Glutamatergic neuron (in vitro differentiated cells): ENCODE measurements at regions not wholly inside any gene's neighbourhood (a gene's known extent, or its start where the extent isn't known, plus 50 kb on each side); places are given as distances from the start of the nearest gene placed in this dataset.
A peak's percentile ranks its signal among the peaks of the same experiment; 100 is the strongest.

Experiments used
- DNase-seq: peaks from one replicate; pipeline ENCODE4 v3.0.0; 2022
- H3K27ac Mint-ChIP-seq: one replicate; pipeline ENCODE4 v1.8.0; 2020; ENCODE audit warnings: mild to moderate bottlenecking, mixed read lengths, inconsistent platforms; ENCODE audit not compliant: unreplicated experiment
- H3K27me3 Mint-ChIP-seq: one replicate; pipeline ENCODE4 v1.8.0; 2020; ENCODE audit warnings: mild to moderate bottlenecking, moderate library complexity, mixed read lengths, inconsistent platforms; ENCODE audit not compliant: unreplicated experiment
- H3K36me3 Mint-ChIP-seq: one replicate; pipeline ENCODE4 v1.8.0; 2020; ENCODE audit warnings: mild to moderate bottlenecking, mixed read lengths, inconsistent platforms; ENCODE audit not compliant: unreplicated experiment
- H3K4me1 Mint-ChIP-seq: one replicate; pipeline ENCODE4 v1.8.0; 2020; ENCODE audit warnings: mild to moderate bottlenecking, low read depth, mixed read lengths, inconsistent platforms; ENCODE audit not compliant: unreplicated experiment
- H3K4me3 Mint-ChIP-seq: one replicate; pipeline ENCODE4 v1.8.0; 2020; ENCODE audit warnings: mild to moderate bottlenecking, mixed read lengths, inconsistent platforms; ENCODE audit not compliant: unreplicated experiment
- H3K9me3 Mint-ChIP-seq: one replicate; pipeline ENCODE4 v1.8.0; 2020; ENCODE audit warnings: mild to moderate bottlenecking, moderate library complexity, mixed read lengths, inconsistent platforms; ENCODE audit not compliant: unreplicated experiment
- TF ChIP-seq, protein P1 (sequence below): fragments of 200-600 bp; sonication (generic); IDR thresholded peaks from one replicate; pipeline ENCODE4 v1.5.0; 2021; ENCODE audit not compliant: partially characterized antibody, unreplicated experiment

DNA sequence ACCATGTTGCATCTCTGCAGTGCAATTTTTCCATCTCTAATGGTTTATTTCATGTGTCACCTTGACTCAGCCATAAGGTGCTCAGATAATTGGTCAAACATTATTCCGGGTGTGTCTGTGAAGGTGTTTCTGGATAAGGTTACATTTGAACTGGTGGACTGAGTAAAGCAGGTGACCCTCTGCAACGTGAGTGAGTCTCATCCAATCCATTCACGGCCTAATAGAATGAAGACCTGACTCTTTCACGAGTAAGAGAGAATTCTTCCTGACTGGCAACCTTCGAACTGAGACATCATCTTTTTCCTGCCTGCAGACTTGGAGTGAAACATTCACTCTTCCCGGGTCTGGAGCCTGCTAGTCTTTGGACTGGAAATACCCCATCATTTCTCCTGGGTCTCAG lies 77.1 kb upstream of the SLC22A23 start:
- TF ChIP-seq, protein P1, sequence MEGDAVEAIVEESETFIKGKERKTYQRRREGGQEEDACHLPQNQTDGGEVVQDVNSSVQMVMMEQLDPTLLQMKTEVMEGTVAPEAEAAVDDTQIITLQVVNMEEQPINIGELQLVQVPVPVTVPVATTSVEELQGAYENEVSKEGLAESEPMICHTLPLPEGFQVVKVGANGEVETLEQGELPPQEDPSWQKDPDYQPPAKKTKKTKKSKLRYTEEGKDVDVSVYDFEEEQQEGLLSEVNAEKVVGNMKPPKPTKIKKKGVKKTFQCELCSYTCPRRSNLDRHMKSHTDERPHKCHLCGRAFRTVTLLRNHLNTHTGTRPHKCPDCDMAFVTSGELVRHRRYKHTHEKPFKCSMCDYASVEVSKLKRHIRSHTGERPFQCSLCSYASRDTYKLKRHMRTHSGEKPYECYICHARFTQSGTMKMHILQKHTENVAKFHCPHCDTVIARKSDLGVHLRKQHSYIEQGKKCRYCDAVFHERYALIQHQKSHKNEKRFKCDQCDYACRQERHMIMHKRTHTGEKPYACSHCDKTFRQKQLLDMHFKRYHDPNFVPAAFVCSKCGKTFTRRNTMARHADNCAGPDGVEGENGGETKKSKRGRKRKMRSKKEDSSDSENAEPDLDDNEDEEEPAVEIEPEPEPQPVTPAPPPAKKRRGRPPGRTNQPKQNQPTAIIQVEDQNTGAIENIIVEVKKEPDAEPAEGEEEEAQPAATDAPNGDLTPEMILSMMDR: no peak
- Mint-ChIP-seq H3K4me1 (peaks cover 21% of the 10 kb centered on the region), H3K36me3 (no peaks in the 10 kb centered on the region), H3K27ac (no peak overlapping the region), H3K27me3 (peaks cover 2% of the 10 kb centered on the region), H3K4me3 (no peak overlapping the region), H3K9me3 (peaks cover 7% of the 10 kb centered on the region)
- DNase-seq: no peak

DNA sequence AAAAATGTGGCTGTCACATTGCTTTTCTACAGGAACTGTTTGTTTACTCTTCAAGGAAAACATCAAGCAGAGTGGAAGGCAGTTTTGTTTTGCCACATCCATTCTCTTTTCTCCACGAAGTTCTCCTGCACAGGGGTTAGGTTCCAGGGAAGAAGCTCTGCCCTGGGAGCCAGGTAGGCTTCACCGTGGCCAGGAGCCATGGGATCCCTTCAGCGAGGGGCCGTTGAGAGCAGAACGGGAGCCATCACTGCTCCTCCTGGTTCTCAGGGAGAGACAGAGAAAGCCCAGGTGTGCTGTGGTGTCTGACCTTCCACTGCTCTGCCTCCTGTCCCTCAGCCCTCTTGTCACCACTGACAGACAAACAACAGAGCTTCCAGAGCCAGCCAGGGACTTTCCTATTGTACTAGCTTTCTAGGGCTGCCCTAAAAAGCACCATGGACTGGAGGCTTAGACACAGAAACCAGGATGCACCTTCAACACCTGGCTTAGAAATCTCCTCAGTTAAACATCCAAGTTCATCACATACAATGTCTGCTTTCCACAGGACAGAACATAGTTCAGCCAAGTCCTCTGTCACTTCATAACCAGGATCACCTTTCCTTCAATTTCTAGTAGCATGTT lies 75.6 kb upstream of the SLC22A23 start:
- H3K9me3 Mint-ChIP-seq: peaks cover 6% of the 10 kb centered on the region
- H3K27ac Mint-ChIP-seq: no peak overlapping the region
- DNase-seq: no peak
- TF ChIP-seq, protein P1: no peak
- H3K27me3 Mint-ChIP-seq: peaks cover 2% of the 10 kb centered on the region
- H3K36me3 Mint-ChIP-seq: no peaks in the 10 kb centered on the region
- H3K4me3 Mint-ChIP-seq: no peak overlapping the region
- H3K4me1 Mint-ChIP-seq: peaks cover 17% of the 10 kb centered on the region

DNA sequence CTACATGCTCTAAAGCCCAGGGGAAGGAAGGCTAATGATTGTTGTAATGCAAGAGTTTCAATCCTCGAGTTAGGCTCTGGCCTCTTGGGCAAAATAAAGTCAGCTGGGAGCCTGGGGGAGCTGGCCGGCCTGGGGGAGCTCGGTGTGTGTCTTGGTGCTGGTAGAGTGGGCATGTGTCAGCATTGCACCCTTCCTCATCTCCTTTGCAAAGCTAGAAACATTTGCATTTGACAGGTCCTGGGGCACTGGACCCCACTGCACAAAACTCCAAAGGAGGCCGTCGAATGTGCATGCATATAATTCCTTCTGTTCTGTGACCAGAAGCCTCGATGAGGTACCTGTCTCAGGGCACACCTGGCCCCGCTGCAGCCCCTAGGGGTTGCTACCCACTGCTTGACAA lies 74.6 kb upstream of the SLC22A23 start:
- Mint-ChIP-seq H3K4me3 (no peak overlapping the region), H3K36me3 (no peaks in the 10 kb centered on the region), H3K27ac (no peak overlapping the region), H3K9me3 (peaks cover 6% of the 10 kb centered on the region), H3K27me3 (peaks cover 2% of the 10 kb centered on the region), H3K4me1 (peaks cover 17% of the 10 kb centered on the region)
- TF ChIP-seq, protein P1: no peak
- DNase-seq: no peak

DNA sequence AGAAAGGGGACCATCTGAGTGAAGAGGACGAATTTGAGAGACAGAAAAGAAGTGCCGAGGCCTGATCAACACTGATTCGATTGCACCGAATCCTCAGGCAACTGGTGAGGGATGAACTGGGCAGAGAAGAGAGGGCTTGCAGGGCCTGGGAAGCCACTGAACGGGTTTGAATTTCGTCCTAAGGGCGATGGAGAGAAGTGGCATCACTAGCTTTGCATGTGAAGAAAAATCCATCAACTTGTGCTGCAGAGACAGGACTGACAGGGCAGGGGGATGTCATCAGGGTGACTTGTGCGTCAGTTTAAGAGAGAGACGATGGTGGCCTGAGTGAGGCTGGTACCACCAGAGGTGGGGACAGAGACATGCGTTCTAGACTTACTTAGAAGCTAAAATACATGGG lies 73.7 kb upstream of the SLC22A23 start:
- Mint-ChIP-seq H3K27me3 (peaks cover 2% of the 10 kb centered on the region), H3K36me3 (no peaks in the 10 kb centered on the region), H3K4me3 (peak overlapping the region; percentile 7), H3K27ac (no peak overlapping the region), H3K4me1 (peaks cover 16% of the 10 kb centered on the region), H3K9me3 (peaks cover 6% of the 10 kb centered on the region)
- no peak for DNase-seq
- TF ChIP-seq, protein P1: no peak

DNA sequence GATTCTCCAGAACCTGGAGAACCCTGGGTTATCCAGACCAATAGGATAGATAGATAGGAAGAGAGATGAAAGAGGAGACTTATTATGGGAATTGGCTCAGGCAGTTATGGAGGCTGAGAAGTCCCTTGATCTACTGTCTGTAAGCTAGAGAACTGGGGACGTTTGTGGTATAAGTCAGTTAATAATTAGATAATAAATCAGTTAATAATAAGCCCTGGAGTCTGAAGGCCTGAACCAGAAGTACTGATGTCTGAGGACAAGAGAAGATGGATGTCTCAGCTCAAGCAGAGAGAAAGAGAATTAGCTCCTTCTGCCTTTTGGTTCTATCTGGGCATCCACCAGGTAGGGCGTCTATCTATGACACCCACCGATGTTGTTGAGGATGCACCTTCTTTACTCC lies 72.9 kb upstream of the SLC22A23 start:
- peaks cover 6% of the 10 kb centered on the region for H3K9me3 Mint-ChIP-seq
- H3K4me3 Mint-ChIP-seq: no peak overlapping the region
- peaks cover 2% of the 10 kb centered on the region for H3K27me3 Mint-ChIP-seq
- no peaks in the 10 kb centered on the region for H3K36me3 Mint-ChIP-seq
- peaks cover 10% of the 10 kb centered on the region for H3K4me1 Mint-ChIP-seq
- no peak overlapping the region for H3K27ac Mint-ChIP-seq
- TF ChIP-seq, protein P1: no peak
- DNase-seq: no peak
